HG03108 (cell line): ENCODE measurements at regions not wholly inside any gene's neighbourhood (a gene's known extent, or its start where the extent isn't known, plus 50 kb on each side); places are given as distances from the start of the nearest gene placed in this dataset.

Experiments used
- ATAC-seq: cut with Tn5 transposase; IDR thresholded peaks from one replicate; pipeline ENCODE4 v1.9.1; 2021; ENCODE audit warnings: moderate library complexity; ENCODE audit not compliant: unreplicated experiment

DNA sequence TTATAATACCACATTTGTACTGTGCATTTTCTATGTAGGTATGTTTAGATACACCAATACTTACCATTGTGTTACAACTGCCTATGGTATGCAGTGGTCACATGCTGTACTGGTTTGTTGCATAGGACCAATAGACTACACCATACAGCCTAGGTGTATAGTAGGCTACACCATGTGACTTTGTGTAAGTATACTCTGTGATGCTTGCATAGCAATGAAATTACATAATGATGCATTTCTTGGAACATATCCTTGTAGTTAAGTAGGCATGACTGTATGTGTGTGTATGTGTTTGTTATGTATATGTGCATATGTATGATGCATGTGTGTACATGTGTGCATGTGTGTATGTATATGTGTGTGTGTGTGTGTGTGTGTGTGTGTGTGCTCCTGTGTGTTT, 157.6 kb downstream of the TDRD15 start:
- ATAC-seq = no peak

DNA sequence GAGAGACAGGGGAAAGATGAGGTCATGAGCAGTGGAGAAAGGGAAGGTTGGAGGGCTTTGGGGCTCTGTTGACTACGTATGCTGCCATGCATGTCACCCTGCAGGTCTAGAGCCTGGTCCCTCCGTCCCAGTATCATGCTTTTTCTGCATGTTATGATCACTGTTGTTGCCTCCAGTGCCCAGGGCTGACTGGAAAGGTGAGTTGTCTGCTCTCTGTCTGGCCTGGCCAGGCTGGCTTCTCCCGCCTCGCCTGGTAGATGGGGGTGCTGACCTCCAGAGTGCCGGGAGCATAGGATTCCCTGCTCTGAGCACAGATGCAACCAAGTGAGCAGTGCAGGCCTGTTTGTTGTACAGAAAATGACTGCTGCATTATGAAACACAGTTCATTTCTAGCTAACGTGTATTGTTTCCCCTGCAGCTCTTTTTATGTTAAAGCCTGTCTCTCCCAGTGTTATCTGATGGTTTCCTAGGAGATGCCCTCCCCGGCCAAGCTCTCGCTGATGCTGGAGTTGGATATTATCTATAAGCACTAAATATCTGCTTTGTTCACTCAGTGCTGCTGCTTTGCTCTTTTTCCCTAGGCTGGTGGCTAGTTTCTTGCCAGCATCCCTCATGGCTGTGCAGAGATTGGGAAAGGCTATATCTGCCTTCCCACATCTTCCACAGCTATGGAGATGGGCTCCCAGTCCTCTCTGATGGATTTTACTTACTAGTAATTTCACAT, 158.2 kb downstream of the TDRD15 start:
- ATAC-seq = no peak

DNA sequence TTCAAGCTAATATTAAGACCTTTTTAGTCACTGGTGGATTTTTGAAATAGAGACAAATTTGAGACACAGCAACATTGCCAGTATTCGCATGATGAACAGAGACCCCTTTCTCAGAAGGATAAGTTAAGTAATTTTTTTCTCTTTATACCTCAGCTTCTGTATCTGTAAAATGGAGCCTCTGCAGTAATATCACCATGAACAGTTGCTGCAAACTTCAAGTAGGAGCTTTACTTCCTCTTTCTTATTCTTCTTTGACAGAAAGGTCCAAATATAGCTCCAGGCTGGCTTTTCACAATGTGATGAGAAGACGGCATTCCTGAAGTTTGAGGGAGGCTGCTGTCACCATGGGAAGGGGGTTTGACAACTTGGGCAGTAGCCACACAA, 158.7 kb downstream of the TDRD15 start:
- ATAC-seq = no peak

DNA sequence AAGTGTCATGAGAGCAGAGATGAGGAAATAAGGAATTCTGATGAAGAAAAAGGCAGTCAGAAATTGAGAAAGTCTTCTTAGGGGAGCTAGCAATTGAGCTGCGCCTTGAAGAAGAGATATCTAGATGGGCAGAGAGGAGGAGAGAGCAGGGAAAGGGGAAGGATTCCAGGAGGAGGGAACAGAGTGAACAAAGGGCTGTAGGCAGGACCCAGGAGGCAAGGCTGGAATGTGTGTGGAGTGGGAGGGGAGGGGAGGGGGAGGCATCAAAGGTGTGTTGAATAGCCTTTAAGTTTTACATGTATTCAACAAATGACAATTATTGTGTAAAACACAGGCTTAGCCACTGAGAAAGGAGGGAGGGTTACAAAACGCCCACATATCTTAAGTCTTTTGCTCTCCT, 164.5 kb downstream of the TDRD15 start:
- ATAC-seq = no peak

- ATAC-seq = no peak
Observed at GRCh38 chr2:21288739-21289520, 165.2 kb downstream of the TDRD15 start.

DNA sequence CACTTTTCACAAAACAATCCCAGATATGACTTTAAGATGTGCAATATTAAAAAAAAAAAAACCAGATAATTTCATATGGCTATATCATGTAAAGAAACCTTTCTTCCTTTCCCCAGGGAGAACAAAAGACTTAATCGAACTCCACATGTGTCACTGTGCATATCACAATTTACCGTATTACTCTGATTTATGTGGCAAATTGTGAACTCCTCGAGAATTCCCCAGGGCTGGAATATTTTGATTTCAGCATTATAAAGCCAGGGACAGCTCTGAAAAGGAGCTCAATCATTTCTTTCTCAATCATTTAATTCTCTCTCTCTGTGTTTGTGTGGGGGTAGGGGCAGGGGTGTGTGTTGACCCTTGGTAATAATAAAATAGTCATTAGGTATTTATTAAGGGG, 165.8 kb downstream of the TDRD15 start:
- no peak for ATAC-seq

- no peak for ATAC-seq
Observed at GRCh38 chr2:21289989-21290388, 166.2 kb downstream of the TDRD15 start.

GRCh38 chr2:21291426-21291825, 167.7 kb downstream of the TDRD15 start:
- no peak for ATAC-seq

- ATAC-seq = no peak
Observed at GRCh38 chr2:21294446-21294845, 170.7 kb downstream of the TDRD15 start.

DNA sequence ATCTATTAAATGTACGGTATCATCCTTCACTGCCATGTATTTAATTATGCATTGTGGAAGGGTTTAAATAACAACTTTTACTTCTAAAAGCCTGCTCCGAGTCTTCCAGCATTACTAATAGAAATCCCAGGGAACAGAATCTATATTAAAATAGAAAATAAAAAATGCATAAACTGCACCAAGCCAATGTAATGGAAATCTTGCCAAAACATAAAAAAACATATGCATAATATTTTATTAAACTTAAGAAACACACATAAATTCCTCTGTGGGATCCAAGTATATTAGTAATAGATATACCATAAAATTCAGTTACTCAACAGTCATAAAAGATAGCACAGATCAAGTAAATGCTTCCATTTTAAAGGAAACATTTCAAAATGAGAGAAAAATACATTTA, 175.6 kb downstream of the TDRD15 start:
- ATAC-seq = no peak

DNA sequence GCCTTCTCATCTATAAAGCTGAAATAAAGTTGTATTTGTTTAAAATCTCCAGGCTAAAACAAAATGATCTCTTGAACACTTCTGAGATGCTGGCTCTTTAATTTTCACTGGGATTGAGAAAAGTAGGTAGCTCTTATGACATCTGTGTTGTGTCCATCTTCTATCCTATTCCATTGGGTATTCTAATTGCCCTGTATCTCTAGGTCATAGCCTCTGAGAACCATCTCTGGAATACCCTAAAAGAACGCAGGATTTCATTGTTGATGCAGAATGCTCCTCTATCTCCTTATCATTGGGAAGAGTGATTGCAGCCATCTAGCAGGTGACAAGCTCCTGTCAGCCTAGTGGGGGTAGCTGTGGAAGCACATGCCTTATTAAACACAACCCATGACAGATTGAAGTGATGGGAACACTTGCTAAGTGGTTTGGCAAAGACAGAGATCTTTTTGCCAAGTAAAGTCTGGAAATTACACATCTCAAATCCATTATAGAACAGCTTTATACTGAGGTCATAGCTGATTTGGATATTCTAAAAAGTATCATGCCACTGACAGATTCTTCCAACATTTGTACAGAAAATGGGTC, 178.2 kb downstream of the TDRD15 start:
- ATAC-seq = no peak

DNA sequence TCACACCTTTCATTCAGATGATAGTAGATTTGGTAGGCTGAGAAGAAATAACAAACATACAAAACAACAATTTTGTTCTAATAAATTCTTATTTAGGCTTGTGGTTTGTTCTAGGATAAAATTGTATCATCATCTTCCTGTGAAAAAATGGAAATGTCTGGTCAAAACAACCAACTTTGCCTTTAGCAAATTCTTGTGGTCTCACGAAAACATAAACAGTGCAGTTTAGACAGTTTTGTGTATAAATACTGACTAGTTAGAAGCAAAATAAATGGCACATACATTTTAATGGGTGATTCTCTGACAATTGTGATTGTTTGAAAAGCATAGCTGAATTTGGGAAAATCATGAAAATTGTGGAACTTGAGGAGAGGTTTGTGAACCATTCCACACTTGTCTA, 180.1 kb downstream of the TDRD15 start:
- no peak for ATAC-seq

GRCh38 chr2:21305581-21305980, 181.8 kb downstream of the TDRD15 start:
- ATAC-seq = no peak

- ATAC-seq = no peak
Observed at GRCh38 chr2:21306235-21306634, 182.5 kb downstream of the TDRD15 start.

DNA sequence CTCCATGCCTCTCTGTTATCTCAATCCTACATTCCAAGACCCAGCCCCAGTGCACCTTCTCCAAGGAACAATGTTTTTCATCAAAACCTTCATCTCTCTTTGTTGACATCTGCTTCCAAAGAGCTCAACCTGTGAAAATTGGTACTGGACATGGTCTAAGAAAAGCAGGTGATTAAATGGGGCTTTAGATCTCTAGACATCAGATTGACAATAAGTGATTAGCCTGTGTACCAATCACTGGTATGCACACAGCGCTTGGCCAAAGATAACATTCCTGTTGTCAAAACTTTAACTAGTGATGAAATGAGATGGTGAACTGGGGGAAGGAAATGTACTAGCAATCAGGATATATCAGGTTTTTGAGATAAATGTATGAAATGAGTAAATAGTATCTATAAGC, 183.3 kb downstream of the TDRD15 start:
- ATAC-seq = no peak

DNA sequence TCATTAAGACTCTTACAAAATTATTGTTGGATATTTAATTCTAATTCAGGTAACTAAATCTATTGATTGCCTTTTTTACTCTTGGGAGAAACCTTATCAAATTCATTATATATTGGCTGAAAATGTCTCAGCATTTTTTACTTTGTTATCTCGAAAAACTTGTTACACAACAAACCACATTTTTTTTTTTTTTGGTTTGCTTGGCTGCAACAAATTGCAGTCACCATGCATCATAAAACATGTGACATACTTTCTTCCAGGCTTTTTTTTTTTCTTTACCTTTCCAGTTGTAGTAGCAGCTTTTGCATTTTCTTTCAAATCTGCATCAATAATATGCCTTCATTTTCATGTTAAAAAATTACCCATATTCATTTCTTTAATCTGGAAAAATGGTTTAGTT, 186.7 kb downstream of the TDRD15 start:
- ATAC-seq = no peak

GRCh38 chr2:21314322-21314835, 190.6 kb downstream of the TDRD15 start:
- ATAC-seq = no peak

- ATAC-seq = no peak
Observed at GRCh38 chr2:21317131-21317530, 193.4 kb downstream of the TDRD15 start.

- no peak for ATAC-seq
Observed at GRCh38 chr2:21318263-21318662, 194.5 kb downstream of the TDRD15 start.

GRCh38 chr2:21326152-21326551, 202.4 kb downstream of the TDRD15 start:
- no peak for ATAC-seq

DNA sequence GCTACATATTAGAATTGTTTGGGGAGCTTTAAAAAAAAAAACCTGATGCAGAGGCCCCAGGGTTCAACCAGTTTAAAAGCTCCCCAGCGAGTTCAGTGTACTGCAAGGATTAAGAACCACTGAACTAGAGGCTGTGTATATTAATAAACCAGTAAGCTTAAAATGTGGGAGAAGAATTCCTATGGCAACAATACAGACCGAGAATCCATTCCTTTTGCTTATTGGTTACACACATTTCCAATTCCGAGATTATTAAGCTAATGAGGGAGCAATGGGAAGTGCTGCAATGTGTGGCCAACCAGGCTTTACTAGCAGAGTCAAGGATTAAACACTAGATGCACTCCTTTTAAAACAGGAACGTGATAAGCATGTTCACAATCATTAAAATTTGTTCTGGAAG, 204.4 kb downstream of the TDRD15 start:
- ATAC-seq = no peak

DNA sequence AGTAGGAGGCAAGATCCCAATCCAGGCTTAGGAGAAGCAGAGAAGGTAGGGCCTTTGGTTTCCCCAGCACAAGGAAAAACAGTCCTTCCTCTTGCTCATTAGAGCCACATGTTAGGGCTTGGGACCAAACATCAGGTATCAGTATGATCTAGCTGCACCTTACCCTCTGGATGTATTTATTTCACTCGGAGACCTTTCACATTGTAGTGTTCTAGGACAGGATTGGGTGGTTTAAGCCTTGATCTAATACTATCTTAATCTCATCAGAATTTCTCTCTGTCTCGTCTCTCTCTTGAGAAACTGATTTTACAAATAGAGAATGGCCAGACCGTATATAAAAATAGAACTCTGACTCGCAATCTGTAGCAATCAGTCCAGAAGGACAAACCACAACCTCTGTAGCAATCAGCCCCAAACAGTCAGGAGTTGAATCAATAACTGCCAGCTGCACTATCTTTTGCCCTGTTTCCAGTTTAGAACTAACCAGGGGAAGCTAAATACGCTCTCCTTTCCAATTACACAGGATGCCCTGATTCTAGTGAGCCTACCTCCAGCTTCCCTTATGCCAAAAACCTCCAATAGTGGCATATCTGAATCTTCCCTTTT, 207.1 kb downstream of the TDRD15 start:
- no peak for ATAC-seq
